Esophagus mucosa (tissue), 1 donor: ENCODE measurements at regions not wholly inside any gene's neighbourhood (a gene's known extent, or its start where the extent isn't known, plus 50 kb on each side); places are given as distances from the start of the nearest gene placed in this dataset.
"Not testable (repeated sequence)": the region's sequence is repeated elsewhere in the genome, so short reads cannot be mapped to it uniquely, and the experiment has no call there.

Experiments
- ATAC-seq: fragments of 200-7000 bp; cut with Tn5 transposase; one replicate; pipeline ENCODE4 v1.9.1; 2020
- donor health status: DM: yes; HTN: yes; CAD: no.

DNA sequence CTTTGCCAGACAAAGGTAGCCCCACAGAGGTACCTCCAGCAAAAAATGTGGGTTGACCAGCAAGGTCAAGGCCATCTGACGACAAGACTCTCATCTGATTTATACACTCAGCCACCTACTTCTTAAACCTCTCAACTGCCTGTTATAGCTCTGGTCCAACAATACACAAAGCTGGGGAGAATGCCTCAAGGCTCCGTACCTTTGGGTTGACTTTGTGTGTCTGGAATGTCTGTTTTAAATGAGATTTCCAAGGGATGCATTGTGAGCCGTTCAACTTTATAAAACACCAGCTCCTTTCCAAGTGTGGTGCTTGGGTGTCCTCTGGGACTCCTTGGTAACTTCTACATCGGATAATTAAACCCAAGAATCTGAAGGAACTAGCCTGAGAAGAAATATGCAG, 167.0 kb upstream of the RPL34 start:
- ATAC-seq = no peak

GRCh38 chr4:108450236-108450898, 170.0 kb upstream of the RPL34 start:
- ATAC-seq = no peak

DNA sequence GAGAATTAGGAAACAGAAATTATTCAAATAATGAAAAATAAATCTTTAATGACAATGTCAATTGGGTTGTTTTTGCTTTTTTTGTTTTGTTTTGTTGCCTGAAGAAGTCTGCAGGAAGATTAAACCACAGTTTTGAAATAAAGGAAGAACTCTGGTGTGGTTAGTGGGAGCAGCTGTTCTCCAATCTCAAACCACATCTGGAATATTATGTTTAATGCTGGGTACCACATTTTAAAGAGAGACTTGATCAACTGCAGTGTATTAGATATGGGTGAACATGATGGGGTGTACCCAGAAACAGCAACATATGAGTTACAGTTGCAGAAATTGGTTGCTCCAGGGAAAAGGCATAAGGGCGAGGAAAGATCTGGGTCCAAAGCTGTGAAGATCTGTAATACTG, 171.2 kb upstream of the RPL34 start:
- no peak for ATAC-seq

- peak; percentile 22 for ATAC-seq
Observed at GRCh38 chr4:108446556-108446955, 173.8 kb upstream of the RPL34 start.

- no peak for ATAC-seq
Observed at GRCh38 chr4:108445716-108446115, 174.7 kb upstream of the RPL34 start.

DNA sequence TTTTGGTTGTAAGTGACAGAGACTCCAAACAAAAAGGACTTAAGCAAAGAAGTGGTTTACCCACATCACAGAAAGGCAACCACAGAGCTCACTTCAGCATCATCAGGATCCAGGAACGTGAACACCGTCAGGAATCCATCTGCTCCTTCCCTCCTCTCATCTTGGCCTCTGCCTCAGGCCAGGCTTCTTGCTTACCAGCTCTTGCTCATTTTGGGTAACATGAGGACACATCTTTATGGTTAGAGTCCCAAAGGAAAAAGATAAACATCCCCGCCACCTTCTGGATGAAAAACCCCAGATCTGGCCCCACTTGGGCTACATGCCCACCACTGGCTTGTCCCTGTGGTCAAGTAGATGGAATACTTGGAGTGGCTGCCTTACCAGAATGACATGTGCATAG, 176.8 kb upstream of the RPL34 start:
- no peak for ATAC-seq

GRCh38 chr4:108433832-108434231, 186.5 kb upstream of the RPL34 start:
- ATAC-seq = peak; percentile 67

GRCh38 chr4:108433394-108433793, 187.0 kb upstream of the RPL34 start:
- ATAC-seq = not testable (repeated sequence)

GRCh38 chr4:108432418-108432817, 188.0 kb upstream of the RPL34 start:
- no peak for ATAC-seq

DNA sequence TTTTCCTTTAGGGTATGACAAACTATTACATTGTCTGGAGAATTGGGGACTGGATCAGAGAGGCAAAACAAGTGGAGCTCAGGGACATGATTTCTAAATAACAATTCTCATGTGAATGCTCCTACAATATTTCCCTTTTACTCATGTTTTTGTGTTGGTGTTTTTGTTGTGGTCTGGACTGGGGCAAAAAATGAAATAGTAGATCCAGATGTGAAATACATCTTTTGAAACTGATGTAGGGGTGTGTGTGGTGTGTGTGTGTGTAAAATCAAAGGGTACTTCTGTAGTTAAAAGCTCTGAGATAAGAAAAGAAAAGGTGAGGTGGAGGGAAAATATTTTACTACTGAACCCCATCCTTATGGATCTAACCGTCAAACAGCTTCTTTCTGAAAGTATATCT, 188.4 kb upstream of the RPL34 start:
- no peak for ATAC-seq

DNA sequence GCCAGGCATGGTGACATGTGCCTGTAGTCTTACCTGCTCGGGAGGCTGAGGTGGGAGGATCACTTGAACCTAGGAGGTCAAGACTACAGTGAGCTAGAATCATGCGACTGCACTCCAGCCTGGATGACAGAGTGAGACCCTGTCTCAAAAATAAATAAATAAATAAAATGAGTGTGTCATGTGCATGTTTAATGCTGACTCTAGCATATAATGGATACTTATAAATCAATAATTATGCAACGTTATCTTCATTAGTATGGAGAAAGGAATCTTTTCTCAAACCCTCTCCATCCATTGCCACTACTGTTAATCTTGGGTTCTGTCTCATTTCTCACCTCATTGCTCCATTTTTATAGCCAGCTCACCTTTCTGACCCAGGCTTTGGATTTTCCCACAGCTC, 189.5 kb upstream of the RPL34 start:
- no peak for ATAC-seq

- ATAC-seq = no peak
Observed at GRCh38 chr4:108429662-108430061, 190.7 kb upstream of the RPL34 start.

DNA sequence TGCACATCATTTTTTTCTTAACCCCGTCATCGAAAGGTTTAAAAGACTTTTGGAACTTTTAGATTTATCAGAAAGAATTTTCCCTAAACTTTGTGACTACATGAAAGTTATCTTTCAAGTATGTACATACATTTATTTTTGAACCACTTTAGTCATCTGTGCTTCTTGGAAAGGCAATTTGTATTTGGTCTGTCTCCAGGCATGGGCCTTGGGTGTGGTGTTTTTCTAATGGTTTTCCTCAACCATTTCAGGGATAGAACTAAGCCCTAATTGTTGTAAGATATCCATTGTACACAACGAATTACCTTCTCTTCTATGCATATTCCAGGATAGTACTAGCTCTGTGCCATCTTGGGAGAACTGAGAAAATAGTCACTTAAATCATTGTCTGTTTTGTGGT, 191.5 kb upstream of the RPL34 start:
- no peak for ATAC-seq

- no peak for ATAC-seq
Observed at GRCh38 chr4:108427946-108428485, 192.4 kb upstream of the RPL34 start.

- no peak for ATAC-seq
Observed at GRCh38 chr4:108426493-108426892, 193.9 kb upstream of the RPL34 start.

GRCh38 chr4:108425988-108426387, 194.4 kb upstream of the RPL34 start:
- ATAC-seq = no peak

DNA sequence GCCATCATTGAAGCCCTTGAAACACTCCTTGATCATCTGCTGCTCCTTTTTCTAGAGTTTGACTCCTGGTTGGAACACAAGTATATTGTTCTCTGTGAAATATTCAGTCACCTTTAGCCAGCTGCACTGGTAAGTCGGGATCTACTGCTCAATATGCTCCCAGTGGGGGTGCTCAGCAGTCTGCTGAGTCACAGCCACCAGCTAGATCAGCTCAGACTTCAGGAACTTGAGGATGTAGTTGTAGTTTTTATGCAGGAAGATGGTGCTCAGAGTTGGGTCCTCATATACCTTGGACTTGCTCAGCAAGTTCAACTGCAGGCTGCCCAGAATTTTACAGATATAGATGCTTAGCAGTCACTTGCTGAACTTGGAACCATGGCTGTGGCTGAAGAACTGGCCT, 202.5 kb upstream of the RPL34 start:
- ATAC-seq = no peak

DNA sequence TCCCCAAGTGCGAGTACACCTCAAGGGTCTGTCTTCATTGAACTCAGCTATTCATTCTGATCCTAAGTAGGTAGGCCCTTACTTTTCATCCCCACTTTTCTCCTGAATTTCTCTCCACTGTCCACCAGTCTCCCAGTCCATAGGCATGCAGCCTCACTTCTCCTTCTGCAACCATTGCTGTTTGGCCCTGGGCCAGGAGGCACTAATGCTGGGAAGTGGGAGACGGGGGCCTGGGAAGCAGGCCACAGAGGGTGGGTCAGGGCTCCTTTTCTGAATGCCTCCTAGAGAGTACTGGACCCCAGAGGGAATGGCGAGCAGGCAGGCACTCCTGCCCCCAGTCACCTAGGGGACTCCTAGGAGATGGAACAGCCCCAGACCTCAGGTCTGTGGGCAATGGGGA, 203.5 kb upstream of the RPL34 start:
- no peak for ATAC-seq

GRCh38 chr4:108415389-108415788, 205.0 kb upstream of the RPL34 start:
- ATAC-seq = no peak

GRCh38 chr4:108411836-108412235, 208.5 kb upstream of the RPL34 start:
- ATAC-seq = no peak

GRCh38 chr4:108409691-108410090, 210.7 kb upstream of the RPL34 start:
- ATAC-seq = not testable (repeated sequence)

DNA sequence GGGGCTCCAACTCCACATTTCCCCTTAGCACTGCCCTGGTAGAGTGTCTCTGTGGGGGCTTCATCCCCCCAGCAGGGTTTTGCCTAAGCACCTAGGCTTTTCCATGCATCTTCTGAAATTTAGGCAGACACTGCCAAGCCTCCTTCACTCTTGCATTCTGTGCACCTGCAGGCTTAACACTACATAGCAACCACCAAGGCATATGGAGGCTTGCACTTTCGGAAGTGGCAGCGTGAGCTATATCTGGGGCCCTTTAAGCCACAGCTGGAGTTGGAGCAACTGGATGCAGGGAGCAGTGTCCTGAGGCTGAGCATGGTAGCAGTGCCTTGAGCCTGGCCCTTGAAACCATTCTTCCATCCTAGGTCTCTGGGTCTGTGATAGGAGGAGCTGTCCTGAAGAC, 214.8 kb upstream of the RPL34 start:
- no peak for ATAC-seq

DNA sequence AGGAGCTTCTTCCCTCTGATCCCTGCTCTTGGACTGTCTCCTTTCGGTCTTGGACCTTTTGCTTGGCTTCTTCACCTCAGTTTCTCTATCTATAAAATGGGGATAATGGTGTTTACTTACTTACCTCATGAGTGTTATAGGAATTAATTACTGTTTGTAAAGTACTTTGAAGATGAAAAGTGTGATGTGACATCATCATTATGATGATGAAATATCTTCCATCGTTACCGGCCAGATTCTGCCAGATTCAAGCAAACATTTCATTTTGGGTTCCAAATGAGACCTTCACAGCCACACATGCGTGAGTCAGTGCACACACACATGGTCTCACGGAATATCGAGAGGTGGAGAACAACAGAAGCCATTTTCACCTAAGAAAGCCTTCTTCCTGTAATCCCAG, 220.1 kb upstream of the RPL34 start:
- ATAC-seq = no peak

DNA sequence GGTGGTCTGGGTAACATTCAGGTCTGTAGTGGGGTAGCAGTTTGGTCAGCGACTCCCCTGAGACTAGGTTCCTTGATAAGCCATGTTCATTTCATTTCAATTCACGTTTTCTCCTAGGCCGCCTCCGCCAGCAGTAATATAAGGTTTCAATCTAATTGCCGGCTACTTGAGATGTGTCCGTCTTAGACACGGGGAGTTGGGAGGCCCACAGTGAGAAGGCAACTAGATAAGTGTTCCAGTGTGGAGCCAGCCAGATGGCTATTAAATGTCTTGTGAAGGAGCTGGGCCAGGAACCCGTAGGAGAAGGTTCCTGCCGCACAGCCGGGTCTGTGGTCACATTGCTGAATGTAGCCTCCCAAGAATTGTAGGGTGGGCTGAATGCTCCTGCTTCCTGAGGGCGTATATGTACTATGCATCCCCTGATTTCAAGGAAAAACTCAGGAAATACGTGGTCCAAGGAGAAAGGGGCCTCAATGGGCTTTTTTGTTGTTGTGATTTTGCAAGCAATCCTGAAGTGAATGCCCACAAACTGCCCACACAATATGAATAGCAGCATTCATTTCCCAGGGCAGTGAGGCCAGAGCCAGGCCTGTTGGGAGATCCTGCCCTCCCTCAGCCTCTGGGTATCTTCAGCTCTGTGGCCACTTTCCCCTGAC, 220.6 kb upstream of the RPL34 start:
- no peak for ATAC-seq

DNA sequence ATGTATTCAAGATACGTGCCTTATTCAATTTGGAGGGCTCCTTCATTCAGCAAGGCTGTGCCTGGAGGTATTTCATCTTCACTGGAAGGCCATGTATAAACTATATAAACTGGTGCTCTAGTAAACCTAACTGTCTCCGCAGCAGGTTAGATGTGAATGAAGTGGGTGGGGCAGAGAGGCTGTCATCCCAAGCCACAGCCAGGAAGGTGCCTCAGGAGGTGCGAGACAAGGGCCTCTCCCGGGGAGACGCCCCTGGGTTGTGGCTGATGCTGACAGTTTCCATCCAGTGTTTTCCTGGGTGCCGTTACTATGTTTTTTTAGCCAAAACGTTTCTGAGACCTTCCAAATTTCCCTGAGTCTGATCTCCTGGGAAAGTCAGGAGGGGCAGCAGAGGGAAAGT, 221.5 kb upstream of the RPL34 start:
- ATAC-seq = peak; percentile 43
